OCI-LY1 (cell line): ENCODE measurements at regions not wholly inside any gene's neighbourhood (a gene's known extent, or its start where the extent isn't known, plus 50 kb on each side); places are given as distances from the start of the nearest gene placed in this dataset.

Experiments
- EZH2 ChIP-seq: fragments of 200-600 bp; sonication (generic), shearing (Covaris generic); IDR thresholded peaks from 2 replicates; pipeline ENCODE4 v1.8.0; 2017; ENCODE audit warnings: borderline replicate concordance, mixed run types, mild to moderate bottlenecking, antibody characterized with exemption, low read length, moderate library complexity, mixed read lengths
- TF ChIP-seq, protein P1 (sequence below): fragments of 200-600 bp; sonication (generic), shearing (Covaris generic); IDR thresholded peaks from 2 replicates; pipeline ENCODE4 v1.5.1; 2017; ENCODE audit warnings: mild to moderate bottlenecking, antibody characterized with exemption, low read length, moderate library complexity, mixed read lengths

DNA sequence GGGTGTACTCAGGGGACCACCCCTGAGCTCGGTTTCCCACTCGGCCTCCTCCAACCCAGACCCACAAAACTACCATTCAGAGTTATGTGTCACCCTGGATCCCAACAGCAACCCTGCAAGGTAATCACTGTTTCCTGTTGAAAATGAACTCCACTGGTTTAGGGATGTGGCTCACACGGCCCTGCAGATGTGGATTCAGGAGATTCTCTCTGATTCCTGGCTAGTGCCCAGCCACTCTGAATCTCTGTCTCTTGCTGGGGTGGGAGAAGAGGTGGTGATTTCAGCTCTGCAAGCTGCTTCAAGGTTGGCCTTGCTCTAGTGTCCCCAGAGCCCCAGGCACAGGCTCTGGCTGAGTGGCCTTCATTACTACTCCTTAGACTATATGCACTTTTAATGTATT is 1231.6 kb downstream of the TBC1D22A start:
- TF ChIP-seq, protein P1, sequence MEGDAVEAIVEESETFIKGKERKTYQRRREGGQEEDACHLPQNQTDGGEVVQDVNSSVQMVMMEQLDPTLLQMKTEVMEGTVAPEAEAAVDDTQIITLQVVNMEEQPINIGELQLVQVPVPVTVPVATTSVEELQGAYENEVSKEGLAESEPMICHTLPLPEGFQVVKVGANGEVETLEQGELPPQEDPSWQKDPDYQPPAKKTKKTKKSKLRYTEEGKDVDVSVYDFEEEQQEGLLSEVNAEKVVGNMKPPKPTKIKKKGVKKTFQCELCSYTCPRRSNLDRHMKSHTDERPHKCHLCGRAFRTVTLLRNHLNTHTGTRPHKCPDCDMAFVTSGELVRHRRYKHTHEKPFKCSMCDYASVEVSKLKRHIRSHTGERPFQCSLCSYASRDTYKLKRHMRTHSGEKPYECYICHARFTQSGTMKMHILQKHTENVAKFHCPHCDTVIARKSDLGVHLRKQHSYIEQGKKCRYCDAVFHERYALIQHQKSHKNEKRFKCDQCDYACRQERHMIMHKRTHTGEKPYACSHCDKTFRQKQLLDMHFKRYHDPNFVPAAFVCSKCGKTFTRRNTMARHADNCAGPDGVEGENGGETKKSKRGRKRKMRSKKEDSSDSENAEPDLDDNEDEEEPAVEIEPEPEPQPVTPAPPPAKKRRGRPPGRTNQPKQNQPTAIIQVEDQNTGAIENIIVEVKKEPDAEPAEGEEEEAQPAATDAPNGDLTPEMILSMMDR, result no peak
- TF ChIP-seq EZH2, result no peak
